ENCODE measurements at regions not wholly inside any gene's neighbourhood (a gene's known extent, or its start where the extent isn't known, plus 50 kb on each side); places are given as distances from the start of the nearest gene placed in this dataset.

- BruUV-seq (replicated peaks) = no TSS peak
- Histone ChIP-seq H3K27me3 (ENCODE audit: control insufficient read depth in 1 of 2, insufficient read depth in 2 of 2, low read length in 2 of 2) (peaks cover 0 to 4% of the 10 kb centered on the region in 2 experiments; a peak in 2 of 5 replicates), H4K20me1 (ENCODE audit: insufficient read depth, low read length) (no peaks in the 10 kb centered on the region), H3K9ac (ENCODE audit: insufficient read depth, low read depth, low read length) (no peak overlapping the region), H3K27ac (ENCODE audit: extremely low read length, insufficient read depth, low read length) (no peak overlapping the region), H3K9me3 (ENCODE audit: low read length) (no peaks in the 10 kb centered on the region), H3K4me2 (ENCODE audit: low read depth, low read length) (no peak overlapping the region), H3K36me3 (replicated peaks in 1 of 2; ENCODE audit: control insufficient read depth in 1 of 2, insufficient read depth in 2 of 2, low read length in 2 of 2) (no peaks in the 10 kb centered on the region), H3K4me1 (ENCODE audit: insufficient read depth, low read length) (no peaks in the 10 kb centered on the region), H3K4me3 (replicated peaks in 1 of 3; ENCODE audit: insufficient read depth in 1 of 3, low read depth in 2 of 3, low read length in 3 of 3) (no peak overlapping the region), H2AFZ (ENCODE audit: low read length) (no peak overlapping the region), H3K79me2 (ENCODE audit: insufficient read depth, low read length) (no peaks in the 10 kb centered on the region)
- in situ Hi-C loops (cut with HindIII; ENCODE audit: extremely low pct_ligation_motif_present, low pct_unique_long_range_greater_than_20kb) (no loop called here), intact Hi-C loops (cut with micrococcal nuclease; ENCODE audit: unreplicated experiment) (no loop called here)
- FAIRE-seq (no peak), DNase-seq (ENCODE audit: low spot score) (no peak), ATAC-seq (no peak)
- WGBS (ENCODE audit: low lambda C conversion rate) = 18% methylated on average over 1 of the region's 1 CpG
- CTCF ChIA-PET (ENCODE audit: low intra/inter-chr PET ratio, low total read pairs) = no interaction called here
- TF ChIP-seq ZNF761 (CRISPR knock-in tag; conservative IDR thresholded peaks at IDR 0.05) = no peak
- no peak for TF ChIP-seq ZNF468 (CRISPR knock-in tag; IDR thresholded peaks at IDR 0.05)
- TF ChIP-seq TERF1 (CRISPR knock-in tag; IDR thresholded peaks at IDR 0.05) = no peak
- TF ChIP-seq PATZ1 (CRISPR knock-in tag; IDR thresholded peaks at IDR 0.05) = no peak
- TF ChIP-seq ZNF740 (CRISPR knock-in tag; IDR thresholded peaks at IDR 0.05) = no peak
- TF ChIP-seq NONO (IDR thresholded peaks at IDR 0.05) = no peak
- no peak for TF ChIP-seq NONO (CRISPR knock-in tag; conservative IDR thresholded peaks at IDR 0.05)
- POLR2A ChIA-PET = no interaction called here
Measured at GRCh38 chr2:236473691-236474090, 95.9 kb upstream of the ACKR3 start.
